GM12878 (cell line): ENCODE measurements at regions not wholly inside any gene's neighbourhood (a gene's known extent, or its start where the extent isn't known, plus 50 kb on each side); places are given as distances from the start of the nearest gene placed in this dataset.

ENCODE experiments used
- BMI1 ChIP-seq: fragments of 450-650 bp; IDR thresholded peaks from 2 replicates; pipeline ENCODE4 v1.6.1; 2016; ENCODE audit warnings: mild to moderate bottlenecking, moderate library complexity, borderline replicate concordance
- E4F1 ChIP-seq: fragments of 450-650 bp; IDR thresholded peaks from 2 replicates; pipeline ENCODE4 v1.6.1; 2018; ENCODE audit warnings: borderline replicate concordance, mild to moderate bottlenecking; ENCODE audit not compliant: partially characterized antibody
- IKZF2 ChIP-seq, 2 experiments: fragments of 450-650 bp; IDR thresholded peaks; 2 replicates each; pipeline ENCODE4 v1.6.1; 2017; ENCODE audit warnings: mild to moderate bottlenecking in 2 of 2, moderate library complexity in 2 of 2
- MEF2A ChIP-seq: IDR thresholded peaks from 2 replicates; pipeline ENCODE4 v1.6.1; 2011; ENCODE audit warnings: low read depth, mild to moderate bottlenecking, low read length, moderate library complexity; ENCODE audit not compliant: insufficient read depth
- WRNIP1 ChIP-seq: IDR thresholded peaks from 2 replicates; pipeline ENCODE4 v1.6.1; 2011; ENCODE audit warnings: low read depth, low read length, improper control_type of control experiment, borderline replicate concordance
- ZBTB33 ChIP-seq: fragments of 450-650 bp; IDR thresholded peaks from 2 replicates; pipeline ENCODE4 v1.6.1; 2017; ENCODE audit warnings: mild to moderate bottlenecking
- ZNF217 ChIP-seq: fragments of 450-650 bp; IDR thresholded peaks from 2 replicates; pipeline ENCODE4 v1.6.1; 2017; ENCODE audit warnings: antibody characterized with exemption, mild to moderate bottlenecking
- TF ChIP-seq, protein P1 (sequence below): IDR thresholded peaks from 2 replicates; pipeline ENCODE4 v1.6.1; 2012; ENCODE audit warnings: mild to moderate bottlenecking, low read depth, low read length
- TF ChIP-seq, protein P2 (sequence below): fragments of 450-650 bp; IDR thresholded peaks from 2 replicates; pipeline ENCODE4 v1.6.1; 2017; ENCODE audit warnings: mild to moderate bottlenecking, moderate library complexity
- TF ChIP-seq, protein P3 (sequence below): IDR thresholded peaks from 2 replicates; pipeline ENCODE4 v1.6.1; 2011; ENCODE audit warnings: low read depth, low read length, improper control_type of control experiment, borderline replicate concordance

GRCh38 chr13:105135852-105136615 is 1399.4 kb downstream of the EFNB2 start (continued):
- TF ChIP-seq E4F1 (no peak), IKZF2 (IDR thresholded peaks at IDR 0.05) (no peak), BMI1 (no peak), MEF2A (no peak), ZBTB33 (no peak), WRNIP1 (no peak), ZNF217 (no peak)
- TF ChIP-seq, protein P1, sequence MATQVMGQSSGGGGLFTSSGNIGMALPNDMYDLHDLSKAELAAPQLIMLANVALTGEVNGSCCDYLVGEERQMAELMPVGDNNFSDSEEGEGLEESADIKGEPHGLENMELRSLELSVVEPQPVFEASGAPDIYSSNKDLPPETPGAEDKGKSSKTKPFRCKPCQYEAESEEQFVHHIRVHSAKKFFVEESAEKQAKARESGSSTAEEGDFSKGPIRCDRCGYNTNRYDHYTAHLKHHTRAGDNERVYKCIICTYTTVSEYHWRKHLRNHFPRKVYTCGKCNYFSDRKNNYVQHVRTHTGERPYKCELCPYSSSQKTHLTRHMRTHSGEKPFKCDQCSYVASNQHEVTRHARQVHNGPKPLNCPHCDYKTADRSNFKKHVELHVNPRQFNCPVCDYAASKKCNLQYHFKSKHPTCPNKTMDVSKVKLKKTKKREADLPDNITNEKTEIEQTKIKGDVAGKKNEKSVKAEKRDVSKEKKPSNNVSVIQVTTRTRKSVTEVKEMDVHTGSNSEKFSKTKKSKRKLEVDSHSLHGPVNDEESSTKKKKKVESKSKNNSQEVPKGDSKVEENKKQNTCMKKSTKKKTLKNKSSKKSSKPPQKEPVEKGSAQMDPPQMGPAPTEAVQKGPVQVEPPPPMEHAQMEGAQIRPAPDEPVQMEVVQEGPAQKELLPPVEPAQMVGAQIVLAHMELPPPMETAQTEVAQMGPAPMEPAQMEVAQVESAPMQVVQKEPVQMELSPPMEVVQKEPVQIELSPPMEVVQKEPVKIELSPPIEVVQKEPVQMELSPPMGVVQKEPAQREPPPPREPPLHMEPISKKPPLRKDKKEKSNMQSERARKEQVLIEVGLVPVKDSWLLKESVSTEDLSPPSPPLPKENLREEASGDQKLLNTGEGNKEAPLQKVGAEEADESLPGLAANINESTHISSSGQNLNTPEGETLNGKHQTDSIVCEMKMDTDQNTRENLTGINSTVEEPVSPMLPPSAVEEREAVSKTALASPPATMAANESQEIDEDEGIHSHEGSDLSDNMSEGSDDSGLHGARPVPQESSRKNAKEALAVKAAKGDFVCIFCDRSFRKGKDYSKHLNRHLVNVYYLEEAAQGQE: no peak
- TF ChIP-seq, protein P2, sequence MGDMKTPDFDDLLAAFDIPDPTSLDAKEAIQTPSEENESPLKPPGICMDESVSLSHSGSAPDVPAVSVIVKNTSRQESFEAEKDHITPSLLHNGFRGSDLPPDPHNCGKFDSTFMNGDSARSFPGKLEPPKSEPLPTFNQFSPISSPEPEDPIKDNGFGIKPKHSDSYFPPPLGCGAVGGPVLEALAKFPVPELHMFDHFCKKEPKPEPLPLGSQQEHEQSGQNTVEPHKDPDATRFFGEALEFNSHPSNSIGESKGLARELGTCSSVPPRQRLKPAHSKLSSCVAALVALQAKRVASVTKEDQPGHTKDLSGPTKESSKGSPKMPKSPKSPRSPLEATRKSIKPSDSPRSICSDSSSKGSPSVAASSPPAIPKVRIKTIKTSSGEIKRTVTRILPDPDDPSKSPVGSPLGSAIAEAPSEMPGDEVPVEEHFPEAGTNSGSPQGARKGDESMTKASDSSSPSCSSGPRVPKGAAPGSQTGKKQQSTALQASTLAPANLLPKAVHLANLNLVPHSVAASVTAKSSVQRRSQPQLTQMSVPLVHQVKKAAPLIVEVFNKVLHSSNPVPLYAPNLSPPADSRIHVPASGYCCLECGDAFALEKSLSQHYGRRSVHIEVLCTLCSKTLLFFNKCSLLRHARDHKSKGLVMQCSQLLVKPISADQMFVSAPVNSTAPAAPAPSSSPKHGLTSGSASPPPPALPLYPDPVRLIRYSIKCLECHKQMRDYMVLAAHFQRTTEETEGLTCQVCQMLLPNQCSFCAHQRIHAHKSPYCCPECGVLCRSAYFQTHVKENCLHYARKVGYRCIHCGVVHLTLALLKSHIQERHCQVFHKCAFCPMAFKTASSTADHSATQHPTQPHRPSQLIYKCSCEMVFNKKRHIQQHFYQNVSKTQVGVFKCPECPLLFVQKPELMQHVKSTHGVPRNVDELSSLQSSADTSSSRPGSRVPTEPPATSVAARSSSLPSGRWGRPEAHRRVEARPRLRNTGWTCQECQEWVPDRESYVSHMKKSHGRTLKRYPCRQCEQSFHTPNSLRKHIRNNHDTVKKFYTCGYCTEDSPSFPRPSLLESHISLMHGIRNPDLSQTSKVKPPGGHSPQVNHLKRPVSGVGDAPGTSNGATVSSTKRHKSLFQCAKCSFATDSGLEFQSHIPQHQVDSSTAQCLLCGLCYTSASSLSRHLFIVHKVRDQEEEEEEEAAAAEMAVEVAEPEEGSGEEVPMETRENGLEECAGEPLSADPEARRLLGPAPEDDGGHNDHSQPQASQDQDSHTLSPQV: no peak
- TF ChIP-seq, protein P3, sequence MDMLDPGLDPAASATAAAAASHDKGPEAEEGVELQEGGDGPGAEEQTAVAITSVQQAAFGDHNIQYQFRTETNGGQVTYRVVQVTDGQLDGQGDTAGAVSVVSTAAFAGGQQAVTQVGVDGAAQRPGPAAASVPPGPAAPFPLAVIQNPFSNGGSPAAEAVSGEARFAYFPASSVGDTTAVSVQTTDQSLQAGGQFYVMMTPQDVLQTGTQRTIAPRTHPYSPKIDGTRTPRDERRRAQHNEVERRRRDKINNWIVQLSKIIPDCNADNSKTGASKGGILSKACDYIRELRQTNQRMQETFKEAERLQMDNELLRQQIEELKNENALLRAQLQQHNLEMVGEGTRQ: no peak
